Activated B cell treated with CpG ODN at 0.5 μM for 24 hours (primary cell): ENCODE measurements at regions not wholly inside any gene's neighbourhood (a gene's known extent, or its start where the extent isn't known, plus 50 kb on each side); places are given as distances from the start of the nearest gene placed in this dataset.

Experiments
- ATAC-seq: fragments of 200-7000 bp; cut with Tn5 transposase; one replicate; pipeline ENCODE4 v1.10.0; 2021; ENCODE audit warnings: low read depth, mild to moderate bottlenecking, moderate library complexity
- CTCF ChIA-PET: fragments of 350-600 bp; sonication (Branson Sonifier 250); formaldehyde crosslinking; loops from one replicate; lab custom pipeline; 2021; ENCODE audit warnings: antibody characterized with exemption; lab: Charles Lee
- POLR2A ChIA-PET: fragments of 350-600 bp; sonication (Branson Sonifier 250); formaldehyde crosslinking; loops from one replicate; lab custom pipeline; 2021; ENCODE audit warnings: antibody characterized with exemption; lab: Charles Lee
- DNase-seq: peaks from one replicate; pipeline ENCODE4 v3.0.0; 2022
- H3K27ac Mint-ChIP-seq: one replicate; pipeline ENCODE4 v1.8.0; 2020; ENCODE audit warnings: mixed read lengths
- H3K27me3 Mint-ChIP-seq: one replicate; pipeline ENCODE4 v1.8.0; 2021; ENCODE audit warnings: mixed read lengths
- H3K36me3 Mint-ChIP-seq: one replicate; pipeline ENCODE4 v1.8.0; 2021; ENCODE audit warnings: low read depth, mixed read lengths
- H3K4me1 Mint-ChIP-seq: one replicate; pipeline ENCODE4 v1.8.0; 2021; ENCODE audit warnings: mixed read lengths
- H3K4me3 Mint-ChIP-seq: one replicate; pipeline ENCODE4 v1.8.0; 2020; ENCODE audit warnings: mild to moderate bottlenecking, mixed read lengths
- H3K9me3 Mint-ChIP-seq: one replicate; pipeline ENCODE4 v1.8.0; 2020; ENCODE audit warnings: mixed read lengths
- CTCF ChIP-seq: fragments of 200-600 bp; IDR thresholded peaks from one replicate; pipeline ENCODE4 v1.8.0; 2022; ENCODE audit warnings: antibody characterized with exemption, mild to moderate bottlenecking
- intact Hi-C: fragments of 100-400 bp; cut with micrococcal nuclease; formaldehyde crosslinking; loops from one replicate; pipeline ENCODE4 v1.15.1; 2024

DNA sequence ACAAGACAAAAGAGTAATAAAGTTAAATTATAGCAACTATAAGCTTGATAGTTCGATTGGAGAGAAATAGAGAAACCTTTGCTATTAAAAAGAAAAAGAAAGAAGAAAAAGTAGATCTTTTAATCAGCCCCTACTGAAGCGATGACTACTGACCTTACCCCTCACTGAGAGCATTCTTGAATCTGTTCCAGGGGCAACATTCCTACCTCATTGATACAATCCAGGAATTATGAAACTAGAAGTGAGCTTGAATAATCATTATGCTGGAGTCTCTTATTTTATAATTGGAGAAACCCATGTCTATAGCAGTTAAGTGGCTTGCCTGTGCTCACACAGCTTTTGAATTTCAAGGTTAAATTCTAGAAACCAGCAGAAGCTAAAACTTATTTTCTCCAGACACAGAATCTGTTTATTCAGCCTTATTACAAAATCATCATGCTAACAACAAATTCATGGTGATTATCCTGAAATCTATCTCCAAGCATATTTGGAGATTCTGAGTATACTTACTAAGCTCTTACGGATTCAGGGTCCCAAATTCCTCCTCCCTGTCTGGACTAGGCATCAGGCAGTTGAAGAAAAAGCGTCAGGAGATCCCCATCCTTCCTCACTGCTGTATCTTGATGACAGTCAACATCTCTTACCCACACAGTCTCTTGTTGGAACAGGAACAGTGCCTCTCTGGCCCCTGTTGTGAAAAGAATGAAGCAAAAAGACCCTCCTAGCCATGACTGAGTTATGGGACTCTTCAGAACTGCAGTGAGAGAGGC, 547.6 kb upstream of the WWC1 start:
- ChIA-PET POLR2A (no interaction called here), CTCF (interaction anchor here (1.4 kb wide), 1 partner anchor 21 kb away, joined by 3 read pairs; no protein-coding TSS in a partner anchor)
- Mint-ChIP-seq H3K9me3 (peaks cover 2% of the 10 kb centered on the region), H3K4me3 (no peak overlapping the region), H3K27ac (no peak overlapping the region), H3K27me3 (no peaks in the 10 kb centered on the region), H3K4me1 (no peaks in the 10 kb centered on the region), H3K36me3 (no peaks in the 10 kb centered on the region)
- TF ChIP-seq CTCF = no peak
- ATAC-seq (no peak), DNase-seq (no peak)
- intact Hi-C loops = no loop called here

DNA sequence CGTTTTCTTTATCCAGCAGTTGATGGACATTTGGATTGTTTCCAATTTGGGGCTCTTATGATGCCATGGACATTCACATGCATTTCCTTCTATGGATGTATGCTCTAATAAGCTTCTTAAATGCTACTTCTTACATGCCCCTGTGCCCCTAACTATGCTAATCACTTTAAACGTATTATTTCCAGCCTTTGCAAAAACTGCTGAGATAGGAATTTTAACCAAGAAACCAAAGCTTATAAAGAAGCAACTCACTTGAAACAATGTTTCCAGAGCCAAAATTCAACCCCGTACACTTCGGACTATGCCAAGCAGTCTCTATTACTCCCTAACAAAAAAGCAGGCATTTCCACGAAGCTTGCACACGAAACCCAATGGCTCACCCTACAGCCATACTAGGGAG, 545.6 kb upstream of the WWC1 start:
- H3K27me3 Mint-ChIP-seq = no peaks in the 10 kb centered on the region
- POLR2A ChIA-PET = no interaction called here
- peaks cover 2% of the 10 kb centered on the region for H3K9me3 Mint-ChIP-seq
- no peak overlapping the region for H3K4me3 Mint-ChIP-seq
- CTCF ChIA-PET = no interaction called here
- H3K4me1 Mint-ChIP-seq = no peaks in the 10 kb centered on the region
- H3K27ac Mint-ChIP-seq = no peak overlapping the region
- TF ChIP-seq CTCF = no peak
- ATAC-seq = no peak
- no peak for DNase-seq
- intact Hi-C loops = no loop called here
- no peaks in the 10 kb centered on the region for H3K36me3 Mint-ChIP-seq

DNA sequence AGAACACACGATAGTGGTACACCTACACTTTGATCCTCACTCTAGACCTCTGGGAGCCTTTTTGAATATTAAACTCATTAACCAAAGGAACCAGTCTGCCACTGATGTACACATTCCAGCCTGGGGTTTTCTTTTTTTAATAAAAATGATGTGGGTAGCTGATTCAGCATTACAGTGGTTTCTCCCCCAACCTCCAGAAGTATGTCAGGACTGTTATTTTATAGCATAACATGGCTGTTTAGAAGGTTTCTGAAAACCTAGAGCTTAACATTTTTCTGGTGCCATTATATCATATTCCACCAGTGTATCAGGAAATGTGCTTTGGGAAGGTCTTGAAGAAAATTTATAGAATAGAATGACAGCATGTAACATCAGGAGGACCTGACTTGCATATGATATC, 540.9 kb upstream of the WWC1 start:
- no peak overlapping the region for H3K27ac Mint-ChIP-seq
- no peak for ATAC-seq
- no peaks in the 10 kb centered on the region for H3K36me3 Mint-ChIP-seq
- intact Hi-C loops = no loop called here
- ChIA-PET CTCF (no interaction called here), POLR2A (no interaction called here)
- TF ChIP-seq CTCF = no peak
- H3K9me3 Mint-ChIP-seq = peaks cover 2% of the 10 kb centered on the region
- no peaks in the 10 kb centered on the region for H3K27me3 Mint-ChIP-seq
- H3K4me3 Mint-ChIP-seq = no peak overlapping the region
- DNase-seq = no peak
- no peaks in the 10 kb centered on the region for H3K4me1 Mint-ChIP-seq

GRCh38 chr5:167752936-167753335, 538.5 kb upstream of the WWC1 start:
- no peaks in the 10 kb centered on the region for H3K4me1 Mint-ChIP-seq
- no peak for TF ChIP-seq CTCF
- H3K36me3 Mint-ChIP-seq = no peaks in the 10 kb centered on the region
- H3K4me3 Mint-ChIP-seq = no peak overlapping the region
- no peaks in the 10 kb centered on the region for H3K27me3 Mint-ChIP-seq
- intact Hi-C loops = no loop called here
- H3K27ac Mint-ChIP-seq = no peak overlapping the region
- no peaks in the 10 kb centered on the region for H3K9me3 Mint-ChIP-seq
- no peak for ATAC-seq
- no peak for DNase-seq
- ChIA-PET CTCF (no interaction called here), POLR2A (no interaction called here)

GRCh38 chr5:167753725-167754490, 537.5 kb upstream of the WWC1 start:
- DNase-seq (no peak), ATAC-seq (no peak)
- Mint-ChIP-seq H3K9me3 (no peaks in the 10 kb centered on the region), H3K27ac (no peak overlapping the region), H3K4me1 (no peaks in the 10 kb centered on the region), H3K27me3 (no peaks in the 10 kb centered on the region), H3K4me3 (no peak overlapping the region), H3K36me3 (no peaks in the 10 kb centered on the region)
- intact Hi-C loops = no loop called here
- POLR2A ChIA-PET = no interaction called here
- TF ChIP-seq CTCF = no peak
- CTCF ChIA-PET = no interaction called here
